Memory B cell (primary cell): ENCODE measurements at regions not wholly inside any gene's neighbourhood (a gene's known extent, or its start where the extent isn't known, plus 50 kb on each side); places are given as distances from the start of the nearest gene placed in this dataset.

ENCODE experiments used
- ATAC-seq: fragments of 150-1000 bp; cut with Tn5 transposase; 2 replicates; pipeline ENCODE4 v1.10.0; 2021; ENCODE audit warnings: low read depth, mild to moderate bottlenecking, moderate library complexity
- DNase-seq, 2 donors: peaks; one replicate each; pipeline ENCODE4 v3.0.0; 2022; ENCODE audit warnings: low spot score in 2 of 2
- H3K27ac Mint-ChIP-seq: one replicate; pipeline ENCODE4 v1.8.0; 2022; ENCODE audit warnings: mild to moderate bottlenecking, moderate library complexity, mixed read lengths
- H3K27me3 Mint-ChIP-seq: one replicate; pipeline ENCODE4 v1.8.0; 2022; ENCODE audit warnings: mixed read lengths
- H3K36me3 Mint-ChIP-seq: one replicate; pipeline ENCODE4 v1.8.0; 2022; ENCODE audit warnings: mild to moderate bottlenecking, mixed read lengths
- H3K4me1 Mint-ChIP-seq: one replicate; pipeline ENCODE4 v1.8.0; 2022; ENCODE audit warnings: mixed read lengths
- H3K4me3 Mint-ChIP-seq: one replicate; pipeline ENCODE4 v1.8.0; 2022; ENCODE audit warnings: mild to moderate bottlenecking, moderate library complexity, mixed read lengths
- H3K9me3 Mint-ChIP-seq: one replicate; pipeline ENCODE4 v1.8.0; 2022; ENCODE audit warnings: mixed read lengths

DNA sequence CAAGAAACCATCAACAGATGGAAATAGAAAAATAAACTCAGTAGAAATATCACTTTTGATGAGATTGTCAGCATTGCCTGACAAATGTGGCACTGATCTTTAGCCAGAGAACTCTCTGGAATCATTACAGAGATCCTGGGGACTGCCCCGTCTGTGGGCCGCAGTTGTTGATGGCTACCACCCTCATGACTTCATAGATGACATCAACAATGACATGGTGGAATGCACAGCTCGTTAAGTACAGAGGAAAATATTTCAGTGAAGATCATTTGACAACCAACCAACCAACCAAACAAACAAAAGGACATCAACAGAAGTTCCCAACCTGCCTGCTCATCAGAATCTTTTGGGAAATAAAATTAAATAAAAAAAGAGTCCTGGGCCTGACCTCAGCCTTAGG, 132.6 kb downstream of the UCHL1 start:
- Mint-ChIP-seq H3K27ac (no peak overlapping the region), H3K4me1 (no peaks in the 10 kb centered on the region), H3K27me3 (no peaks in the 10 kb centered on the region), H3K36me3 (no peaks in the 10 kb centered on the region), H3K9me3 (no peaks in the 10 kb centered on the region), H3K4me3 (no peak overlapping the region)
- DNase-seq (no peak), ATAC-seq (no peak)

DNA sequence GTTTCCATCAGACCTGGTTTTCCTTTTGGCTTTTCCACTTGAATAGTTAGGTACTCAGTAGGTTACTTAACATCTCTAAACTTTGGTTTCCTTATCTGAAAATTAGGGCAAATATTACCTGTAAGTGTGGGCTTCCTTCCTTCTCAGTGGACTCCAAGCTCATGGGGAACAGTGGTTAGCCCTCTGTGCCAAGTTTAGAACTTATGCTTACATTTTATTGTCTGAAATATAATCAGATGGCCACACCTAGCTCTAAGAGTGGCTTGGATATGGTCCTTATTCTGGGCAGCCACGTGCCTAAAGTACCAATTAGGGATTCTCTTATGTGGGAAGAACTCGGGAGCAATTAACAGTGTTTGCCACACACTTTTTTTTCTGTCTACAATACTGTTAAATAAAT, 133.9 kb downstream of the UCHL1 start:
- Mint-ChIP-seq H3K4me3 (no peak overlapping the region), H3K27me3 (no peaks in the 10 kb centered on the region), H3K9me3 (no peaks in the 10 kb centered on the region), H3K27ac (no peak overlapping the region), H3K36me3 (no peaks in the 10 kb centered on the region), H3K4me1 (no peaks in the 10 kb centered on the region)
- DNase-seq (no peak), ATAC-seq (no peak)

DNA sequence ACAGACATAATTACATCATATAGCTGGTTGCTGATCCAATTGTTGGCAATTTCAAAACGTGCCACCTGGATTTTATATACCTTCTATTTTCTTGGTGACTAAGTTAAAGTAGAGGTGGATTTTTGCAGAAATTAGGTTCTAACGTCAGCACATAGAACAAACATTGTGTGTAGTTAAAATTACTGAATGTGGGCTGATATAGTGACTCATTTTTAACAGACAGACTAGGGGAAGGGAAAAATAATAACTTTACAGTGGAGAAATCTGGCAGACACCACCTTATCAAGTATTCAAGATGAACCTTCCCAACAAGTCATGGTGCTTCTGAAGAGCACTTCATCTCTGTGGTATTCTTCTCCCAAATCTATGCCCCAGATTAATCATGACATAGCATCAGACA, 134.5 kb downstream of the UCHL1 start:
- H3K4me3 Mint-ChIP-seq: no peak overlapping the region
- no peaks in the 10 kb centered on the region for H3K4me1 Mint-ChIP-seq
- ATAC-seq (no peak), DNase-seq (no peak)
- H3K27ac Mint-ChIP-seq: no peak overlapping the region
- no peaks in the 10 kb centered on the region for H3K36me3 Mint-ChIP-seq
- no peaks in the 10 kb centered on the region for H3K9me3 Mint-ChIP-seq
- no peaks in the 10 kb centered on the region for H3K27me3 Mint-ChIP-seq

DNA sequence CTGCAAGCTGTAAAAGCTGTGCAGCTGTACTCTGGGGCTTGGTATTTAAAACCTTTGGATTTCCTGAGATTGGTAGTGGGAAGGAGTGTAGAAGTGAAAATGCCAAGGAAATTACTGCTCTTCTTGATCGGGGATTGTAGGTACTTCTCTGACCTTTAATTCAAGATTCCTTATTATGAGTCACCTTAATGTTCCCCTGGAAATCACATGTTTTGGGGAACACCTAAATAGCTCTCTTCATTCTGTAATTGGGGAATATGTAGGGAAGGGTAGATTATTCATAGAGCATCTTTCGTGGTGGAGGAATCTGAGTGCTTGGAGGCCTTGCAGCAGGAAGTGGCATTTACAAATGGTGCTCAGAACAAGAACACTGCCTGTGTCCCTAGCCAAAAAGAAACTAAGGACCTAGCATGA, 137.8 kb downstream of the UCHL1 start:
- ATAC-seq: no peak

DNA sequence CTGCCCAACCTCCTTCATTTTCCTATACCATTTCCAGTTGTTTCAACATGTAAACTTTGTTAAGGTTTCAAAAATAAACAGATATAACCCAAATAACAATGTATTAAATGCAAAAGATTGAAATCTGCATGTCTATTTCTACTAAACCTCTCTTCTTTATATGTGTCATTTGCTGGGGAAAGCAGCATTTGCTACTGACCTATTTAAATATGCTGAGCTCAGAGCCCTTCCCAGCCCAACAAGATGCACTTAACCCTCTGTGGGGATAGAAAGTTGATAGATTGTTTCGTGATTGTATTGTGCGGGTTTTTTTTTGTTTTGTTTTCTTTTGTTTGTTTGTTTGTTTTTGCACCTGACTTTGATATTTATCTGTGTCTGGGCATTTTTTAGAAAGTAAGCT, 139.5 kb downstream of the UCHL1 start:
- DNase-seq: no peak
- Mint-ChIP-seq H3K27me3 (no peaks in the 10 kb centered on the region), H3K27ac (no peak overlapping the region), H3K36me3 (no peaks in the 10 kb centered on the region), H3K4me3 (no peak overlapping the region), H3K9me3 (peaks cover 2% of the 10 kb centered on the region), H3K4me1 (no peaks in the 10 kb centered on the region)
- ATAC-seq: no peak

More for the DNA sequence above, 137.8 kb downstream of the UCHL1 start:
- H3K9me3 Mint-ChIP-seq: peaks cover 2% of the 10 kb centered on the region
- no peak overlapping the region for H3K4me3 Mint-ChIP-seq
- DNase-seq: no peak
- H3K27ac Mint-ChIP-seq: no peak overlapping the region
- no peaks in the 10 kb centered on the region for H3K27me3 Mint-ChIP-seq
- no peaks in the 10 kb centered on the region for H3K36me3 Mint-ChIP-seq
- H3K4me1 Mint-ChIP-seq: no peaks in the 10 kb centered on the region

DNA sequence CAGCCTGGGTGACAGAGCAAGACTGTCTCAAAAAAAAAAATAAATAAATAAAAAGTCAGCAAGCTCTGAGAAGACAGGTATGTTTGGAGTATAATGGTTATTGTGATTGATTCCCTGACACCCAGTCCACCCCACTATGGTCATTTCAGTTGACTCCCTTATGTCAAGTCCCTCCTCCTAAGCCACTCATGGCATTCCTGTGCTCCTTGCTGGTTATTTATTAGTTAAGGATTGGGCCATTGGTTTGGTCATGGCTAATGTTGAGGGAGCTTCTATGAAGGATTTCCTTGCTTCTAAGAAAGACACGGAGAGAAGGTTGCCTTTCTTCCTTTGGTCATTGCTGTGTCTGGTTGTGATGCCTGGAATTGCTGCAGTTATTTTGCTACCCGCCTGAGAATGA, 140.1 kb downstream of the UCHL1 start:
- H3K27ac Mint-ChIP-seq: no peak overlapping the region
- no peaks in the 10 kb centered on the region for H3K36me3 Mint-ChIP-seq
- ATAC-seq: no peak
- H3K4me3 Mint-ChIP-seq: no peak overlapping the region
- DNase-seq: no peak
- no peaks in the 10 kb centered on the region for H3K4me1 Mint-ChIP-seq
- H3K27me3 Mint-ChIP-seq: no peaks in the 10 kb centered on the region
- H3K9me3 Mint-ChIP-seq: peaks cover 2% of the 10 kb centered on the region

DNA sequence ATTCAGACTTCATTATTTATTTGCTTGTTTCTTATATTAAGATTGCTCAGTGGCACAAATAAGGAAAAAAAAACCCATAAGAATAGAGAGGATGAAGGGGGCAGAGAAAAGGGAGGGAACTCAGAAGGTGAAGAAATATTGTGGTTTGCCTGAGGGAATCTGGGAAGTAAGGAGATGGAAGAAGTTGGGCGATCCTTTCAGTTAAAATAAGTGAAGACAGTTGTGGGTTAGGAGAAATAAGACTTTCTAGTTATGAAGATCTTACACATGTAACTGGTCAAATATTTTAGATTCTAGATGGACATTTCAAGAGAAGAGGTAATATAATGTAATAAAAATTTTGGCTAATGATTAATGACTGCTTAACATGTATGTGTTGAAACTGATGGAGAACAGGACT, 138.7 kb upstream of the LIMCH1 start:
- peaks cover 2% of the 10 kb centered on the region for H3K36me3 Mint-ChIP-seq
- ATAC-seq (no peak), DNase-seq (no peak)
- peaks cover 3% of the 10 kb centered on the region for H3K9me3 Mint-ChIP-seq
- no peaks in the 10 kb centered on the region for H3K4me1 Mint-ChIP-seq
- H3K27ac Mint-ChIP-seq: no peak overlapping the region
- no peak overlapping the region for H3K4me3 Mint-ChIP-seq
- H3K27me3 Mint-ChIP-seq: peaks cover 2% of the 10 kb centered on the region

DNA sequence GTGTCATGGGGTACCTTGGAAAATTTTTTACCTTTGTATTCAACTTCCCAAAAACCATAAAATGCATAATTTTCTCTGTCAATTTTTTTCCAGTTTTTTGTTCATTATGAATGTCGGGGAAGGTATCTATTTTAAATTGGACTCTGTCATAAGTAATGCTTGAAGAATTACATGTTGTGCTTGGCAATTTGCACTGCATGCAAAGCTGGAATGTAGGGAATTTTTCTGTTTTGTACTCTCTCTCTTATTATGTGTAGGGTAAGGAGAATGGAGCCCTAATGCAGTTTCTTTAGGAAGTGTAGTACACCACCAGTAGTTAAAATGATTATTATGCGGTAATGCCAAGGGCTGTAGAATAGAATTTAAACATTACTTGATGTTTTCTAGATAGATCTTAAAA, 137.7 kb upstream of the LIMCH1 start:
- H3K27me3 Mint-ChIP-seq: peaks cover 2% of the 10 kb centered on the region
- H3K9me3 Mint-ChIP-seq: peaks cover 3% of the 10 kb centered on the region
- H3K4me1 Mint-ChIP-seq: no peaks in the 10 kb centered on the region
- no peak for DNase-seq
- H3K27ac Mint-ChIP-seq: no peak overlapping the region
- peaks cover 2% of the 10 kb centered on the region for H3K36me3 Mint-ChIP-seq
- no peak overlapping the region for H3K4me3 Mint-ChIP-seq
- ATAC-seq: no peak

DNA sequence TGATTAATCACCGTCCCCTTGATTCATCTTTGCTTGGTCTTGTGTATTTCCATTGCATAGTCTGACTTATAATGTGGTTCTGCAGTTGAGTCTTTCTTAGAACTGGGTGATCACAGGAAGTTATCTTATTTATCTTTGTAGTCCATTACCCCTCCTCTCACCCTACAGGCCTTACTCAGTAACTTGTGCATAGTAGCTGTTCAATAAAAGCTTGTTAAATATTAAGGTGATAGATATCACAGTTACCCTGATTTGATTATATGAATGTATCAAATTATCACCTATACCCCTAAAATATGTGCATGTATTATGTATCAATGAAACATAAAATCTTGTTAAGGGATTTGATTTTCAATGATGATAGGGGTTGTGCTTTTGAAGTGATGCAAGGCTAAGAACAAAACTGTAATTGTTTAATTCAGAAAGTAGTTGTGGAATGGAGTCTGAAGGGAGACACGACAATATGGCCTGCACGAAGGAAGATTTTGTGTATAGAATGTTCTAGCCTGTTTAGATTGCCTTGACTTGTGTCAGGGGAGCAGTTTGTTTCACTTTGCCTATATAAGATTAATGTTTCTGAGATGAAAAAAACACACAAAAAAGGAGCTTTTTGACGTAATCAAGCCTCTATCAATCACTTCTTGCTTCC, 132.4 kb upstream of the LIMCH1 start:
- no peak overlapping the region for H3K4me3 Mint-ChIP-seq
- ATAC-seq (no peak), DNase-seq (no peak)
- H3K4me1 Mint-ChIP-seq: no peaks in the 10 kb centered on the region
- peaks cover 2% of the 10 kb centered on the region for H3K36me3 Mint-ChIP-seq
- peaks cover 3% of the 10 kb centered on the region for H3K9me3 Mint-ChIP-seq
- H3K27ac Mint-ChIP-seq: no peak overlapping the region
- H3K27me3 Mint-ChIP-seq: peaks cover 2% of the 10 kb centered on the region

DNA sequence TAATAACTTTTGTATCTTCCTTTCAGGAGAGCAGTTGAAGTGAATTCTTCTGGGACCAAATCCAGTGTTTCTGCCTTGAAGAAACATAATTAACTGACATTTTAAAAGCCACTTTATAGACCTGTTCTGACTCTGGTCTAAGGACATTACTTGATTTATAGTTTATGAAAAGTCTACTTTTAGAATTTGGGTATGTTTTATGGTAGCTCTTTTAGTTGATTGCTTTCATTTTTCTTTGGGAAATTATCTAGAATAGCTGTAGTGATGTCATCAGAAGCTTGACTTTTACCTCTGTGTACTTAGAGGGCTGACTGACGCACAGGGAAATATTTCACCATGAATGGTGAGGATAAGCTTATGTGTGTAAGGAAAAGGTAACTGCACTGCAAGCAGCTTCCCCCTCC, 131.8 kb upstream of the LIMCH1 start:
- DNase-seq: no peak
- no peak for ATAC-seq
- Mint-ChIP-seq H3K4me1 (no peaks in the 10 kb centered on the region), H3K27me3 (peaks cover 4% of the 10 kb centered on the region), H3K4me3 (no peak overlapping the region), H3K9me3 (peaks cover 3% of the 10 kb centered on the region), H3K27ac (no peak overlapping the region), H3K36me3 (peaks cover 2% of the 10 kb centered on the region)

DNA sequence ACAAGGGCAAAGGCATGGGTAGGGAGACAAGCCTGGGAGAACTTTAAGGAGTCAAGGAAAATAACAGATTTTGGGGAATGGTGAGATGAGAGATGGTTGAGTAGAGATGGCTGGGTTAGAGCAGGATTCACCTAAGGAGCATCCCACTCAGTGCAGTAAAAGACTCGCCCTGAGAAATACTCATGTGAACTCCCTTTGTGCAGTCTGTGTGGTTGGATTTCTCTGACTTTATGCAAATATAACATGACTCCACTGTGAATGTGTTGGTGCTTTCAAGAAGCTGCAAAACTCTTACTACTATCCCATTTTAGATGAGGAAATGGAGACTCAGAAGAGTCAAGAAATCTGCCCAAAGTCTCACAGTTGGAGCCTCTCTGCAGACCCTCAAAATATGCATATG, 129.8 kb upstream of the LIMCH1 start:
- ATAC-seq (no peak), DNase-seq (no peak)
- Mint-ChIP-seq H3K27ac (no peak overlapping the region), H3K27me3 (peaks cover 4% of the 10 kb centered on the region), H3K4me1 (no peaks in the 10 kb centered on the region), H3K9me3 (peaks cover 3% of the 10 kb centered on the region), H3K4me3 (no peak overlapping the region), H3K36me3 (peaks cover 2% of the 10 kb centered on the region)

DNA sequence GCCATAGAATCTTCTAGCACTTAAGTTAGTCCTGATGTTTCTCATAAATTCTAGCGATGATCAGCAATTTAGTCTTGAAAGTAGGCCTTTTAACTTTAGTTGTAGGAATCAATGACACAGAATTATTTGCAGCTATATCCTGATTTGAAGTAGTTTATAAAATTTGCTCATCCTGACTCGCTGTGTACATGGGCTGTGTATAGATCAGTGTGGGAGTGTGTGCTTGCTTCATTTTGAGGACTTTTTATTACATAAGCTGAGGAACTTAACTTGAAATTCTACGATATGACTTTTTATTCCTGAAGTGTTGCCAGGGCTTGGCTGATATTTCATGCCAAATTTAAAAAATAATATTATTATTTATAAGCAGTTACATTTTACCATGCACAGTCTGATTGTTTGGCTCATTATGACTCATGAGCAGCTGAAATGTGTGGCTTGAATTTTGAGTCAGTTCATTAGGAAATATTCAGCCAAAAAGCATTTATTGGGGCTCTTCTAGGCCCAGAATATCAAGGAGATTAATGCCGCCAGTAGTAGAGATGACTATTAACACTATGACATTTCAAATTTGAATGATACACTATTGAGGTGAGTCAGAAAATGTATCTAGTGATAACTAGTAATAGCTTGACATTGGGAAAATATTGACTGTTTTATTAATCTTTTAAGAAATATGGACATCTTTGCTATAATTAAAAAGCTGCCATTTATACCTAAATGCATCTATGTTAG, 128.9 kb upstream of the LIMCH1 start:
- peaks cover 2% of the 10 kb centered on the region for H3K9me3 Mint-ChIP-seq

DNA sequence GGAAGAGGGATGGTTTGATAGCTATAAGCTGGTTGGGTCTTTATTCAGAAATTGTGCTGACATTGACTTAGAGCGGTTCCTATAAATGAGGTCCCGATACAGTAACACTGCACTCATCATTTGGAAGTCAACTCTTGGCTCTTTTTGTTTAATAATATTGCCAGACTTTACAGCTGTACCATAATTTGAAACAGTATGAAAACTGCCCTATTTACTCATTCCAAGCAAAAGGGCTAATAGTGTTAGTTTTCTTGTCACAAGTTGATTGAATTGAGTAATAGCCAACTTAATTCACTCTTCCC, 128.4 kb upstream of the LIMCH1 start:
- Mint-ChIP-seq H3K27me3 (peaks cover 2% of the 10 kb centered on the region), H3K27ac (no peak overlapping the region), H3K4me3 (no peak overlapping the region), H3K36me3 (no peaks in the 10 kb centered on the region), H3K4me1 (no peaks in the 10 kb centered on the region), H3K9me3 (peaks cover 1% of the 10 kb centered on the region)
- no peak for ATAC-seq
- no peak for DNase-seq

More for the DNA sequence above, 128.9 kb upstream of the LIMCH1 start:
- Mint-ChIP-seq H3K4me1 (no peaks in the 10 kb centered on the region), H3K4me3 (no peak overlapping the region), H3K36me3 (peaks cover under 1% of the 10 kb centered on the region), H3K27me3 (peaks cover 3% of the 10 kb centered on the region), H3K27ac (no peak overlapping the region)
- DNase-seq (no peak), ATAC-seq (no peak)

DNA sequence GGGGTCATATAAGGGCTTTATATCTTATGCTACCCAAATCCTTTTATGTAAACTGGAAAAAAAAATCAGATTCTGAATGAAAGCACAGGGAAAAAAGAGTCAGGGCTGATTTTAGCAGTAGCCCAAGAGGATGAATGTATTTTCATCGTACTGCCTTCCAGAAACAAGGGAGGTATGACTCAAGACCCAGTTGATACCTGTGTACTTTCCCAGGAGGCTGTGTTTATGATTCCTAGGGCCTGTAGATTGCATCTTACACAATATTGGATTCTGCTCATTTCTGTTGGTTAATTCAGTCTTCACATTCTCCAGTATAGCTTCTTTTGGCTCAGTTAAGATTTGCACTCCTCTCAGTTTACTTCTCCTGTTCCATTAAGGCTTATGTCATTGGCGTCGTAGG, 127.9 kb upstream of the LIMCH1 start:
- ATAC-seq (no peak), DNase-seq (no peak)
- peaks cover 2% of the 10 kb centered on the region for H3K27me3 Mint-ChIP-seq
- no peak overlapping the region for H3K27ac Mint-ChIP-seq
- no peaks in the 10 kb centered on the region for H3K36me3 Mint-ChIP-seq
- H3K9me3 Mint-ChIP-seq: peaks cover 1% of the 10 kb centered on the region
- no peaks in the 10 kb centered on the region for H3K4me1 Mint-ChIP-seq
- no peak overlapping the region for H3K4me3 Mint-ChIP-seq
